Smooth muscle cell (in vitro differentiated cells): ENCODE measurements at regions not wholly inside any gene's neighbourhood (a gene's known extent, or its start where the extent isn't known, plus 50 kb on each side); places are given as distances from the start of the nearest gene placed in this dataset.

Experiments used
- DNase-seq: peaks from one replicate; lab custom pipeline; 2025; ENCODE audit not compliant: unreplicated experiment; lab: John Stamatoyannopoulos, UW
- H2AFZ ChIP-seq: fragments of 200-600 bp; sonication (generic); 2 replicates; pipeline ENCODE4 v1.6.0; 2016; ENCODE audit warnings: antibody characterized with exemption, low read depth, mild to moderate bottlenecking
- H3F3A ChIP-seq: fragments of 200-600 bp; sonication (generic); 2 replicates; pipeline ENCODE4 v1.6.0; 2017; ENCODE audit warnings: antibody characterized with exemption, low read depth
- H3K27ac ChIP-seq: fragments of 200-600 bp; sonication (generic); 2 replicates; pipeline ENCODE4 v1.5.1; 2016; ENCODE audit warnings: low read depth, mild to moderate bottlenecking
- H3K27me3 ChIP-seq: fragments of 200-600 bp; sonication (generic); 2 replicates; pipeline ENCODE4 v1.6.1; 2016; ENCODE audit warnings: low read depth, mild to moderate bottlenecking
- H3K36me3 ChIP-seq: fragments of 200-600 bp; sonication (generic); 2 replicates; pipeline ENCODE4 v1.5.1; 2016; ENCODE audit warnings: low read depth
- H3K4me1 ChIP-seq: fragments of 200-600 bp; sonication (generic); 2 replicates; pipeline ENCODE4 v1.5.1; 2016; ENCODE audit warnings: low read depth
- H3K4me2 ChIP-seq: fragments of 200-600 bp; sonication (generic); 2 replicates; pipeline ENCODE4 v1.6.0; 2016; ENCODE audit warnings: mild to moderate bottlenecking
- H3K4me3 ChIP-seq: fragments of 200-600 bp; sonication (generic); 2 replicates; pipeline ENCODE4 v1.5.1; 2016; ENCODE audit warnings: mild to moderate bottlenecking
- H3K79me2 ChIP-seq: fragments of 200-600 bp; sonication (generic); 2 replicates; pipeline ENCODE4 v1.6.0; 2016; ENCODE audit warnings: low read depth, mild to moderate bottlenecking
- H3K9ac ChIP-seq: fragments of 200-600 bp; sonication (generic); 2 replicates; pipeline ENCODE4 v1.6.0; 2016; ENCODE audit warnings: low read depth
- H3K9me3 ChIP-seq: fragments of 200-600 bp; sonication (generic); replicated peaks from 2 replicates; pipeline ENCODE4 v1.5.1; 2016; ENCODE audit warnings: low read depth
- H4K20me1 ChIP-seq: fragments of 200-600 bp; sonication (generic); 2 replicates; pipeline ENCODE4 v1.6.0; 2016; ENCODE audit warnings: low read depth
- WGBS: methylation state at CpG from one replicate; pipeline ENCODE4 v1.1.7; 2016; ENCODE audit warnings: low lambda C conversion rate; 5-methylcytosine and 5-hydroxymethylcytosine counted together
- TF ChIP-seq, protein P1 (sequence below): fragments of 200-600 bp; sonication (generic); IDR thresholded peaks from 2 replicates; pipeline ENCODE4 v1.5.1; 2017; ENCODE audit warnings: borderline replicate concordance, mild to moderate bottlenecking, antibody characterized with exemption; ENCODE audit not compliant: insufficient read depth, poor library complexity, severe bottlenecking

GRCh38 chr9:108086624-108087023, 597.1 kb upstream of the KLF4 start:
- Histone ChIP-seq H2AFZ (no peak overlapping the region), H3K4me2 (no peak overlapping the region), H3K36me3 (no peaks in the 10 kb centered on the region), H3F3A (no peaks in the 10 kb centered on the region), H4K20me1 (no peaks in the 10 kb centered on the region), H3K4me1 (no peaks in the 10 kb centered on the region), H3K4me3 (no peak overlapping the region), H3K79me2 (no peaks in the 10 kb centered on the region), H3K9me3 (no peaks in the 10 kb centered on the region), H3K27me3 (no peaks in the 10 kb centered on the region), H3K27ac (no peak overlapping the region), H3K9ac (no peak overlapping the region)
- DNase-seq: no peak
- TF ChIP-seq, protein P1, sequence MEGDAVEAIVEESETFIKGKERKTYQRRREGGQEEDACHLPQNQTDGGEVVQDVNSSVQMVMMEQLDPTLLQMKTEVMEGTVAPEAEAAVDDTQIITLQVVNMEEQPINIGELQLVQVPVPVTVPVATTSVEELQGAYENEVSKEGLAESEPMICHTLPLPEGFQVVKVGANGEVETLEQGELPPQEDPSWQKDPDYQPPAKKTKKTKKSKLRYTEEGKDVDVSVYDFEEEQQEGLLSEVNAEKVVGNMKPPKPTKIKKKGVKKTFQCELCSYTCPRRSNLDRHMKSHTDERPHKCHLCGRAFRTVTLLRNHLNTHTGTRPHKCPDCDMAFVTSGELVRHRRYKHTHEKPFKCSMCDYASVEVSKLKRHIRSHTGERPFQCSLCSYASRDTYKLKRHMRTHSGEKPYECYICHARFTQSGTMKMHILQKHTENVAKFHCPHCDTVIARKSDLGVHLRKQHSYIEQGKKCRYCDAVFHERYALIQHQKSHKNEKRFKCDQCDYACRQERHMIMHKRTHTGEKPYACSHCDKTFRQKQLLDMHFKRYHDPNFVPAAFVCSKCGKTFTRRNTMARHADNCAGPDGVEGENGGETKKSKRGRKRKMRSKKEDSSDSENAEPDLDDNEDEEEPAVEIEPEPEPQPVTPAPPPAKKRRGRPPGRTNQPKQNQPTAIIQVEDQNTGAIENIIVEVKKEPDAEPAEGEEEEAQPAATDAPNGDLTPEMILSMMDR: no peak
- WGBS: 28% methylated on average over 4 of the region's 4 CpGs

GRCh38 chr9:108085294-108085693, 595.7 kb upstream of the KLF4 start:
- H3K4me2 ChIP-seq: no peak overlapping the region
- WGBS: 96% methylated on average over 6 of the region's 6 CpGs
- no peak overlapping the region for H2AFZ ChIP-seq

DNA sequence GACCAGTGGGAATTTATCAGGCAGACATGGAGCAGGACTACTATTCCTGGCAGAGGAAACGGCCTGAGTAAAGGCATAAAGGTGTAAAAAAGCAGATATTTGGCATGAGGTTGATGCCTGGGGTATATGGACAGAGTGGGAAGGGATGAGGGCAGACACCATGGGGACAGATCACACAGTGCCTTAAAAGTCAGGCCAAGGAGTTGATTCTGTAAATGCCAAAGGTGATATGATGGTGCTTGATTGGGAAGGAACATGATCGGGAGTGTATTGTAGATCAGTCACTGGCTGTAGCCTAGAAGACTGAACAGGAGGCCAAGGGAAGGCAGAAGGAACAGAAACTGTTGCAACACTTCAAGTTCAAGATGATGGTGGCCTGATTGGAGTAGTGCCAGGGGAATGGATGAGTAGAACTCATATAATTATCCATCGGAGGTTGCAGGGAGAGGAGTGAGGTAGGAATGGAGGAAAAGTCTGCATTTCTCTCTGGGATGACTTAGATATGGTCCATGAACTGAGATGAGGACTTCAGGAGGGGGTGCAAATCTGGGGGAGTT, 594.3 kb upstream of the KLF4 start:
- 93% methylated on average over 3 of the region's 3 CpGs for WGBS
- Histone ChIP-seq H3K9me3 (no peaks in the 10 kb centered on the region), H3K36me3 (no peaks in the 10 kb centered on the region), H3K79me2 (no peaks in the 10 kb centered on the region), H4K20me1 (no peaks in the 10 kb centered on the region), H3K27me3 (no peaks in the 10 kb centered on the region), H3F3A (no peaks in the 10 kb centered on the region), H2AFZ (no peak overlapping the region), H3K9ac (no peak overlapping the region), H3K4me2 (no peak overlapping the region), H3K4me1 (no peaks in the 10 kb centered on the region), H3K4me3 (no peak overlapping the region), H3K27ac (no peak overlapping the region)
- TF ChIP-seq, protein P1: no peak
- DNase-seq: no peak

More at GRCh38 chr9:108085294-108085693, 595.7 kb upstream of the KLF4 start:
- TF ChIP-seq, protein P1: no peak
- H3K27ac ChIP-seq: no peak overlapping the region
- no peak overlapping the region for H3K4me3 ChIP-seq
- no peaks in the 10 kb centered on the region for H3K9me3 ChIP-seq
- no peaks in the 10 kb centered on the region for H4K20me1 ChIP-seq
- H3K4me1 ChIP-seq: no peaks in the 10 kb centered on the region
- no peaks in the 10 kb centered on the region for H3K27me3 ChIP-seq
- H3K9ac ChIP-seq: no peak overlapping the region
- DNase-seq: no peak
- H3K36me3 ChIP-seq: no peaks in the 10 kb centered on the region
- no peaks in the 10 kb centered on the region for H3K79me2 ChIP-seq
- no peaks in the 10 kb centered on the region for H3F3A ChIP-seq

DNA sequence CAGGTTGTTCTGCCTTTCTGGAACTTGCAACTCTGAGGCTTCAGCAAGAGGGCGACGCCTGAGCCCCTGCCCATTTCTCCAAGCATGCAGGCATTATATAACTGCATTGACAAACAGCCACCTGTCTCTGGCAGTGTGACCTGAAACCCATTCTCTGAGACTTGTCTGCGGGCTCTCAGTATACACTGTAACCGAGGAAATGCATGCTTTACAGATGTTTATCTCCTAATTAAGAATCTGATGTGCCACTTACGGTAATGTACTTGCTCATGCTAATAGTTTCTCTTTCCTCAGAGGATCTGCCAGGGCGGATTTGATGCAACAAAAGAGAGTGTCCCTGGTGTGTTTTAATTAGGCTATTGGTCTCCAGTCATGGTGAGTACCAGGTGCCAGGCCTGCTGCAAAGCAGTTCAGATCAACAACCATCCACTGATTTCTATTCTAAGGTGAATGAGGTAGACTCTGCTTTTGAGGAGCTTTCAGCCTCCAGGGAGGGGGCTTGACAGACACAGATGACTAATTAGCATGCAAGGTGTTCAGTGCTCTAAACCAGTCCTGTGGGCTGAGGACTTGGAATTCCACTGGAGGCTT, 593.7 kb upstream of the KLF4 start:
- no peaks in the 10 kb centered on the region for H3K9me3 ChIP-seq
- no peak overlapping the region for H3K9ac ChIP-seq
- no peak overlapping the region for H3K4me3 ChIP-seq
- no peaks in the 10 kb centered on the region for H4K20me1 ChIP-seq
- no peak overlapping the region for H3K4me2 ChIP-seq
- DNase-seq: no peak
- 71% methylated on average over 6 of the region's 6 CpGs for WGBS
- no peaks in the 10 kb centered on the region for H3K4me1 ChIP-seq
- no peaks in the 10 kb centered on the region for H3K79me2 ChIP-seq
- no peaks in the 10 kb centered on the region for H3K27me3 ChIP-seq
- no peak overlapping the region for H2AFZ ChIP-seq
- TF ChIP-seq, protein P1: no peak
- H3K36me3 ChIP-seq: no peaks in the 10 kb centered on the region
- no peak overlapping the region for H3K27ac ChIP-seq
- no peaks in the 10 kb centered on the region for H3F3A ChIP-seq
